Activated CD8-positive, alpha-beta T cell treated with anti-CD3 and anti-CD28 coated beads, Interleukin-2, amount 10 ng/mL, durations not matched to agents 7 days and 5 days (primary cell): ENCODE measurements at regions not wholly inside any gene's neighbourhood (a gene's known extent, or its start where the extent isn't known, plus 50 kb on each side); places are given as distances from the start of the nearest gene placed in this dataset.
"Not testable (repeated sequence)": the region's sequence is repeated elsewhere in the genome, so short reads cannot be mapped to it uniquely, and the experiment has no call there.

Experiments used
- ATAC-seq: fragments of 150-1000 bp; cut with Tn5 transposase; one replicate; pipeline ENCODE4 v1.10.0; 2021; ENCODE audit warnings: moderate library complexity
- CTCF ChIA-PET: fragments of 350-600 bp; sonication (Branson Sonifier 250); formaldehyde crosslinking; loops from one replicate; lab custom pipeline; 2021; ENCODE audit warnings: antibody characterized with exemption; lab: Charles Lee
- POLR2A ChIA-PET: fragments of 350-600 bp; sonication (Branson Sonifier 250); formaldehyde crosslinking; loops from one replicate; lab custom pipeline; 2021; ENCODE audit warnings: antibody characterized with exemption; lab: Charles Lee
- DNase-seq: peaks from one replicate; pipeline ENCODE4 v3.0.0-alpha.2; 2020
- H3K27ac Mint-ChIP-seq: one replicate; pipeline ENCODE4 v1.8.0; 2021; ENCODE audit warnings: mild to moderate bottlenecking, mixed read lengths
- H3K27me3 Mint-ChIP-seq: one replicate; pipeline ENCODE4 v1.8.0; 2021; ENCODE audit warnings: low read depth, mixed read lengths
- H3K36me3 Mint-ChIP-seq: one replicate; pipeline ENCODE4 v1.8.0; 2021; ENCODE audit warnings: low read depth, mixed read lengths
- H3K4me1 Mint-ChIP-seq: one replicate; pipeline ENCODE4 v1.8.0; 2021; ENCODE audit warnings: low read depth, mixed read lengths
- H3K4me3 Mint-ChIP-seq: one replicate; pipeline ENCODE4 v1.8.0; 2021; ENCODE audit warnings: mild to moderate bottlenecking, mixed read lengths
- H3K9me3 Mint-ChIP-seq: one replicate; pipeline ENCODE4 v1.8.0; 2022; ENCODE audit warnings: mixed read lengths; ENCODE audit not compliant: insufficient read depth

GRCh38 chrX:25442499-25442898, 426.7 kb upstream of the ARX start:
- no peaks in the 10 kb centered on the region for H3K4me1 Mint-ChIP-seq
- no peaks in the 10 kb centered on the region for H3K9me3 Mint-ChIP-seq
- H3K4me3 Mint-ChIP-seq: no peak overlapping the region
- no peaks in the 10 kb centered on the region for H3K36me3 Mint-ChIP-seq
- no peaks in the 10 kb centered on the region for H3K27me3 Mint-ChIP-seq
- ChIA-PET CTCF (no interaction called here), POLR2A (no interaction called here)
- no peak overlapping the region for H3K27ac Mint-ChIP-seq
- DNase-seq (no peak), ATAC-seq (no peak)

GRCh38 chrX:25433307-25433706, 417.5 kb upstream of the ARX start:
- DNase-seq (no peak), ATAC-seq (no peak)
- no peaks in the 10 kb centered on the region for H3K4me1 Mint-ChIP-seq
- H3K36me3 Mint-ChIP-seq: no peaks in the 10 kb centered on the region
- H3K27ac Mint-ChIP-seq: no peak overlapping the region
- no peaks in the 10 kb centered on the region for H3K27me3 Mint-ChIP-seq
- POLR2A ChIA-PET: no interaction called here
- CTCF ChIA-PET: no interaction called here
- no peak overlapping the region for H3K4me3 Mint-ChIP-seq
- H3K9me3 Mint-ChIP-seq: no peaks in the 10 kb centered on the region

GRCh38 chrX:25432396-25432795, 416.6 kb upstream of the ARX start:
- H3K27me3 Mint-ChIP-seq: no peaks in the 10 kb centered on the region

GRCh38 chrX:25427873-25428555, 412.2 kb upstream of the ARX start:
- H3K36me3 Mint-ChIP-seq: no peaks in the 10 kb centered on the region

More at GRCh38 chrX:25432396-25432795, 416.6 kb upstream of the ARX start:
- ChIA-PET POLR2A (no interaction called here), CTCF (no interaction called here)
- H3K4me1 Mint-ChIP-seq: no peaks in the 10 kb centered on the region
- H3K9me3 Mint-ChIP-seq: no peaks in the 10 kb centered on the region
- DNase-seq (no peak), ATAC-seq (no peak)
- H3K36me3 Mint-ChIP-seq: no peaks in the 10 kb centered on the region
- no peak overlapping the region for H3K4me3 Mint-ChIP-seq
- no peak overlapping the region for H3K27ac Mint-ChIP-seq

GRCh38 chrX:25404163-25404562, 388.4 kb upstream of the ARX start:
- DNase-seq, H3K27ac Mint-ChIP-seq, H3K4me3 Mint-ChIP-seq, POLR2A ChIA-PET, CTCF ChIA-PET, H3K27me3 Mint-ChIP-seq, ATAC-seq, H3K4me1 Mint-ChIP-seq, H3K9me3 Mint-ChIP-seq, H3K36me3 Mint-ChIP-seq: not testable (repeated sequence)

More at GRCh38 chrX:25427873-25428555, 412.2 kb upstream of the ARX start:
- Mint-ChIP-seq H3K27ac (no peak overlapping the region), H3K9me3 (no peaks in the 10 kb centered on the region), H3K27me3 (no peaks in the 10 kb centered on the region), H3K4me1 (no peaks in the 10 kb centered on the region), H3K4me3 (no peak overlapping the region)
- ChIA-PET POLR2A (no interaction called here), CTCF (no interaction called here)
- no peak for DNase-seq
- ATAC-seq: no peak

GRCh38 chrX:25389266-25389665, 373.5 kb upstream of the ARX start:
- DNase-seq: no peak
- no peak overlapping the region for H3K27ac Mint-ChIP-seq
- H3K27me3 Mint-ChIP-seq: no peaks in the 10 kb centered on the region
- peaks cover under 1% of the 10 kb centered on the region for H3K9me3 Mint-ChIP-seq
- no peaks in the 10 kb centered on the region for H3K4me1 Mint-ChIP-seq
- no peaks in the 10 kb centered on the region for H3K36me3 Mint-ChIP-seq
- no peak overlapping the region for H3K4me3 Mint-ChIP-seq
- ChIA-PET CTCF (no interaction called here), POLR2A (no interaction called here)
- no peak for ATAC-seq

GRCh38 chrX:25383196-25383595, 367.4 kb upstream of the ARX start:
- ChIA-PET POLR2A (no interaction called here), CTCF (no interaction called here)
- Mint-ChIP-seq H3K4me3 (no peak overlapping the region), H3K36me3 (no peaks in the 10 kb centered on the region), H3K9me3 (no peaks in the 10 kb centered on the region), H3K4me1 (no peaks in the 10 kb centered on the region), H3K27ac (no peak overlapping the region), H3K27me3 (no peaks in the 10 kb centered on the region)
- DNase-seq (no peak), ATAC-seq (no peak)

- Mint-ChIP-seq H3K27me3 (no peaks in the 10 kb centered on the region), H3K36me3 (no peaks in the 10 kb centered on the region), H3K9me3 (no peaks in the 10 kb centered on the region), H3K4me3 (no peak overlapping the region), H3K4me1 (no peaks in the 10 kb centered on the region), H3K27ac (no peak overlapping the region)
- DNase-seq (no peak), ATAC-seq (no peak)
- ChIA-PET CTCF (no interaction called here), POLR2A (no interaction called here)
These were observed 340.7 kb upstream of the ARX start for GRCh38 chrX:25356456-25356855.

GRCh38 chrX:25344161-25344936, 328.6 kb upstream of the ARX start:
- ATAC-seq: no peak
- Mint-ChIP-seq H3K4me3 (no peak overlapping the region), H3K36me3 (no peaks in the 10 kb centered on the region), H3K27ac (no peak overlapping the region), H3K27me3 (no peaks in the 10 kb centered on the region), H3K4me1 (no peaks in the 10 kb centered on the region), H3K9me3 (no peaks in the 10 kb centered on the region)
- no peak for DNase-seq
- ChIA-PET POLR2A (no interaction called here), CTCF (no interaction called here)

- CTCF ChIA-PET: no interaction called here
- Mint-ChIP-seq H3K36me3 (no peaks in the 10 kb centered on the region), H3K9me3 (no peaks in the 10 kb centered on the region), H3K27ac (no peak overlapping the region), H3K4me3 (no peak overlapping the region), H3K27me3 (no peaks in the 10 kb centered on the region), H3K4me1 (no peaks in the 10 kb centered on the region)
- no peak for DNase-seq
- no peak for ATAC-seq
- POLR2A ChIA-PET: no interaction called here
These were observed 327.3 kb upstream of the ARX start for GRCh38 chrX:25343060-25343459.

- CTCF ChIA-PET: no interaction called here
- H3K36me3 Mint-ChIP-seq: no peaks in the 10 kb centered on the region
- no peaks in the 10 kb centered on the region for H3K4me1 Mint-ChIP-seq
- no peak for ATAC-seq
- DNase-seq: no peak
- H3K27me3 Mint-ChIP-seq: no peaks in the 10 kb centered on the region
- H3K9me3 Mint-ChIP-seq: no peaks in the 10 kb centered on the region
- no peak overlapping the region for H3K27ac Mint-ChIP-seq
- no peak overlapping the region for H3K4me3 Mint-ChIP-seq
- POLR2A ChIA-PET: no interaction called here
These were observed 322.1 kb upstream of the ARX start for GRCh38 chrX:25337841-25338240.

GRCh38 chrX:25300994-25301393, 285.2 kb upstream of the ARX start:
- Mint-ChIP-seq H3K27me3 (no peaks in the 10 kb centered on the region), H3K9me3 (no peaks in the 10 kb centered on the region), H3K4me1 (no peaks in the 10 kb centered on the region), H3K36me3 (no peaks in the 10 kb centered on the region), H3K27ac (no peak overlapping the region), H3K4me3 (no peak overlapping the region)
- ChIA-PET CTCF (no interaction called here), POLR2A (no interaction called here)
- DNase-seq (no peak), ATAC-seq (no peak)
